Endometrium (tissue), 2 donors: ENCODE measurements at regions not wholly inside any gene's neighbourhood (a gene's known extent, or its start where the extent isn't known, plus 50 kb on each side); places are given as distances from the start of the nearest gene placed in this dataset.

Experiments used
- FAIRE-seq: peaks from 2 replicates; lab custom pipeline; 2012; peaks lifted over from hg19 to GRCh38; lab: Jason Lieb, UNC
- donor health status: control.
- donor health status: control.

DNA sequence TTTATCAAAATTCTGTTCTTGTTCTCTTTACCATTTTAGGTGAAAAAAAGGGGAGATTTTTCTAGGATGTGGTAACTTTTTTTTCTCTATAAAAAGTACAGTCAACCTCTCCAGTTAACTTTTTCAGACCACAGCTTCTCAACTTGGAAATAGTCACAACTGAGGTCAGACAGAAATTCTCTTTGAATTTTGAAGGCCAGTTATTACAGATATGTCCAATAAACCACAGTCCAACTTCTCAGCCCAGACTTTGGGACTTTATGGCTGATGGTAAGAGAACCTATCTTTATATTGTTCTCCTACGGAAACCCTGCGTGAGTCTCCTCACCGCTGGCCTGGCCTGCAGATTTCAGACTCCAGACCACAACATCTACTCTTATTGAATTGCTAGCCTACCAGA lies 176.7 kb downstream of the DACT1 start:
- FAIRE-seq = no peak

GRCh38 chr14:58815161-58815701 lies 177.5 kb downstream of the DACT1 start:
- FAIRE-seq = no peak

GRCh38 chr14:58815794-58816193 lies 178.0 kb downstream of the DACT1 start:
- FAIRE-seq = no peak

- no peak for FAIRE-seq
These were observed 178.8 kb downstream of the DACT1 start for GRCh38 chr14:58816416-58817115.

GRCh38 chr14:58817846-58818245 lies 180.1 kb downstream of the DACT1 start:
- FAIRE-seq = no peak

DNA sequence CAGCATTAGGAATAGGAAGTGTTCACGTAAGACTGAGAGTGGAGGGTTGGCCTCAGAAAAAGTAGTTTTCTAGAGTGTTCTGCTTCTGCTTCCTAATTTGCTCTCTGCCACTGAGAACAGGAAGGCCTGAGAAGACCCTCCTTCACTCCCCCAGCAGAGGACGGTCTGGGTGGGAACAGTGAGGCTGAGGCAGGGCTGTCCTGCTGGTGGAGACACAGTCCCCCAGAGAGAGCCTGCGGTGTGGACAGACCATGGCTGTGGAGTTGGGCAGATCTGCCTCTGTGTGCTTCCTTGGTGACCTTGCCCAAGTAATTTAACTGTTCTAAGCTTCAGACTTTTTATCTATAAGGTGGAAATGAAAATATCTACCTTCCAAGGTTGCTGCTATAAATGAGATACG lies 182.3 kb downstream of the DACT1 start:
- FAIRE-seq = no peak

DNA sequence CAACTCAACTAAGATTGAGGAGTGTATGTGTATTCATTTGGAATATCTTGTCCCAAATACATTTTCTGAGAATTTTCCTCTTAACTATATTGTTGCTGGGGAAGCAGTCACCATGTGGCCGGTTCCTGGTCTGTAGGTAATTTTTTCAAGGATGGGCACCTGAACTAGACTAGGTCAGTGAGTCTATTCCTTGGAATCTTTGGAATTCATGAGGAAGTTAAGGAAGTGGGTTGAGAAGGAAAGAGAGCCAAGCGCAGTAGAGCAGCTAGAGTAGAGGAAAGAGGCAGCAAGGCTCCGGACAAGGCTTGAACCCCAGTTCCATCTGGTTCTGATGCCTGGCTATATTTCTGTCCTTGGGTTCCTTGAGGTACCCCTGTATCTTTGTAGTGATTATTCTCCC lies 183.7 kb downstream of the DACT1 start:
- no peak for FAIRE-seq

DNA sequence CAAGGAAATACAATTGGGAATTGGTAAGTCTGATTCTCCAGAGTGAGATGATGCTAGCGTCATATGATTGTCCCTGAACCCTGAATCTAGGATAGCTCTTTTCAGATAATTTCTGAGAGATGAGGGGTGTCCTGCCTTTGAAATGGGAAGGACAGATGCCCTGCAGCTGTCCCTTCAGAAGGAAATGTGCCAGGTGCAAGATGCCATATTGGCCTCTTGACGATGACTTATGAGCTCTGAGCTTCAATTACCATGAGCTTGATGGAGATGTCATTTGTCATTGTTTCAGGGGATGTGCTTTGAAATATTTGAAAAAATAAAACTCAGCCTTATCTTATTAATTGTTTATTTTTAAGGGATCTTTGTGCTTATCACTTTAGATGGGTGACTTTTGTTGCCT lies 185.1 kb downstream of the DACT1 start:
- no peak for FAIRE-seq

DNA sequence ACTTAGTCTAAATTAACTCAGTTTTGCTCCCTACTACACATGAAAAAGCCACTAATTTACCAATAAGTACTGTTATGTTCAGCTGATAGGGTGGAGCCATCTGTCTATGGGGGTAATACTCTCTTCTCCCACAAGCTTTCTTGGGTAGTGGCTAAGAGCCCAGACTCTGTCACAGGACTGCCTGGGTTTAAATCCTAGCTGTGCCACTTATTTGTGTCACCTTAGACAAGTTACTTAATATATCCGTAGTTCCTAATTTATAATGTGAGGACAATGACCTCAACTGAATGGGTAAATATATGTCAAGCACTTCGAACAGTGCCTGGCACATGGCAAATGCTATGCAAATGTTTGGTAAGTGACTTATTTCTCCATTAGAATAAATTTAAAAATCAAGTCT lies 185.6 kb downstream of the DACT1 start:
- FAIRE-seq = no peak

DNA sequence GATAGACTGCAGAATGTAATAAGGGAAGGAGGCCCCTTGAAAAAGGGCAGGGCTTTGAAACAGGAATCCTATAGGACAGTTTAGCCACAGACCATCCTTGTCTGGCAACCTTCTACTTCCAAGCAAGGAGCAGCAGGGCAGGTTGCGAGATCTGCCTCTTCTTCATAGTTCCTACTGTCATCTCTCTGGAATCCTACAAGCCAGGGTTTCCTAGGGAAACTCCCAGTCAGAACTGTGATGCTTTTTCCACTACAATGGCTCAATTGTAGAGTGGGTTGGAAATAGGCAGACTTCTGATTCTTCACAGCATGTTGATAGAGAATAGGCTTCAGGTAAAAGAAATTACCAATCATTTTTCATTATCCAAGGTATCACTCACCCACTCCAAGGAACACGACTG lies 186.3 kb downstream of the DACT1 start:
- no peak for FAIRE-seq

GRCh38 chr14:58824796-58825195 lies 187.0 kb downstream of the DACT1 start:
- FAIRE-seq = no peak

DNA sequence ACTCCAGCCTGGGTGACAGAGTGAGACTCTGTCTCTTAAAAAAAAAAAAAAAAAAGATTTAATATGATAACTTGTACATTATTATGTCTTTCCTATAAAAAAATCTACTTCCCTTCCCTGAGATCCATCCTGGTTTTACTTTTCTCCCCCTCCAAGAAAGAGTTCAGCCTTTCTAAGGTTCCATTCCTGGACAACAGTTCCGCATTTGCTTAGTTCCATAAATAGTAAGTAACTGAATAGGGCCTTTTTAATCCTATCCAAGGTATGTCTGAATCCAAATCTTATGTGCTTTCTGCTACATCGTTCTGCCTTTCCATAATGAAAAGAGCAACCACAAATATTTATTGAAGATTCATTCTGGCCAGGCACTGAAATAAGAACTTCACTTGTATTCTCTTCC lies 187.8 kb downstream of the DACT1 start:
- no peak for FAIRE-seq

- no peak for FAIRE-seq
These were observed 189.3 kb downstream of the DACT1 start for GRCh38 chr14:58826845-58827686.

DNA sequence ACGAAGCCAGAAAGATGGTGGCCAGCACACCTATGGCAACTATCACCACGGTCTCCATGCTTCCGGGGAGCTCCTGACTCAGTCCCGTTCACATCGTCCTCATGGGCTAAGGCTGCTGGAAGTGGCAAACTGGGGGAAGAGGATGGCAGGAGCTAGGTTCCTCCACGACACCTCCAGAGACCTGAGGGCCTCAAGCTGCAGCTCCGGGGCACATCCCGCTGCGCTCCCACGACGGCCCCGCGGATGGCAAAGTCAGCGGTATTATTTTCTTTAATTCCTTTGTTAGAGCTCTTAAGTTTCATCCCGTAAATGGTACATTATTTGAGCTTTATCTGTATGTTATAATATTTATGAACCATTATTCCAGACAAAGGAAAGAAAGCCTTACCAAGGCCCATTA lies 190.5 kb downstream of the DACT1 start:
- FAIRE-seq = no peak

DNA sequence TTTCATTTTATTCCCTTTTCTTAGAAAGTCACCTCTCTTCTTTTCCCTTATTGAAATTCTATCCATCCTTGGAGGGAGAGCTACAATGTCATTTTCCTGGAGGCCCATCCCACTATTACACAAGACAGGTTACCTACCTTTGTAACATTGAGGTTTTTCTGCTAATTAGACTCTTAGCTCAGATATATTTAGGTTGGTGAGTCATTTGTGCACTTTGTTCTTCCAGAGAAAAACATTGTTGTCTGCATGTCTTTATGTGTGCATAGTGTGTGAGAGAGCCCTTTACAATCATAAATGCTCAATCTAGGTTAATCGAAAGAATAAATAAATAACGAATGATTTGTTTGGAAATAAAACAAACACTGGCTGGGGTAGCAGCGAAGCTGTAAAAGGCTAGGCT lies 191.8 kb downstream of the DACT1 start:
- FAIRE-seq = no peak

GRCh38 chr14:58830121-58830520 lies 192.4 kb downstream of the DACT1 start:
- FAIRE-seq = no peak

DNA sequence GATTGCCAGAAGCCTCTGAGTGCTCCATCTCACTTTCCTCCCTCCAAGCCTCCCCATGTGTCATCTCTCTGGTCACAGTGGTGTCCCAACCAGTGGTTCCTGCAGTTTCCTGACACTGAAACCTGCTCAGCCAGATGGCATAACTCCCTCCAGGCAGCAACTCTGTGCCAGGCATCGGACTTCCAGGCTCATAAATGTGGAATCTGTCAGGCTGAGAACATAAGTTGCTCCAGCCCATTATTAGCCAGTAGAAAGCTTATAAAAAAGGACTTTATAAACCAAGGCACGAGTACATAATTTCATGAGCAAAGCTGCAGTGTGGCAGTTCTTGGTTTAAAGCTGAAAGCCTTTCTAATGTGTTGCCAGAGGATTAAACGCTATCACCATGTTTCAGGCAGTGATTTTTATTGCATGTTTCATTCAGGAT lies 194.3 kb downstream of the DACT1 start:
- no peak for FAIRE-seq

DNA sequence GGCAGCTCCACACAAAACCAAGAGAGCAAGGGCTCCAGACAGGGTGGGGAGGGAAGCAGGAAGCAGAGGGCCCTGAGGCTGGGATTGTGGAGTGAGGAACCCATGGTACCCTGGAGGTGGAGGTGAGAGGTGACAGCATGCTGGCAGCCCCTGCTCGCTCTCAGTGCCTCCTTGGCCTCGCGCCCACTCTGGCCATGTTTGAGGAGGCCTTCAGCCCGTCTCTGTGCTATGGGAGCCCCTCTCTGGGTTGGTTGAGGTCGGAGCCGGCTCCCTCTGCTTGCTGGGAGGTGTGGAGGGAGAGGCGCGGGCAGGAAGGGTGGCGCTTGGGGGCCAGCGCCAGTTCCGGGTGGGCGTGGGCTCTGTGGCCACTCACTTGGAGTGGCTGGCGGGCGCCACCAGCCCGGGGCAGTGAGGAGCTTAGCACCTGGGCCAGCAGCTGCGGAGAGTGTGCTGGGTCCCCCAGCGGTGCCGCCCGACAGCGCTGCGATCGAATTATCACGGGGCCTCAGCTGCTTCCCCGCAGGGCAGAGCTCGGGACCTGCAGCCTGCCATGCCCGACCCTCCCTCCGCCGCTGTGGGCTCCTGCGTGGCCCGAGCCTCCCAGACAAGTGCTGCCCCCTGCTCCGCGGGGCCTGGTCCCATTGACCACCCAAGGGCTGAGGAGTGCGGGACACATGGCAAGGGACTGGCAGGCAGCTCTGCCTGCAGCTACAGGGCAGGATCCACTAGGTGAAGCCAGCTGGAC lies 196.0 kb downstream of the DACT1 start:
- FAIRE-seq = no peak

DNA sequence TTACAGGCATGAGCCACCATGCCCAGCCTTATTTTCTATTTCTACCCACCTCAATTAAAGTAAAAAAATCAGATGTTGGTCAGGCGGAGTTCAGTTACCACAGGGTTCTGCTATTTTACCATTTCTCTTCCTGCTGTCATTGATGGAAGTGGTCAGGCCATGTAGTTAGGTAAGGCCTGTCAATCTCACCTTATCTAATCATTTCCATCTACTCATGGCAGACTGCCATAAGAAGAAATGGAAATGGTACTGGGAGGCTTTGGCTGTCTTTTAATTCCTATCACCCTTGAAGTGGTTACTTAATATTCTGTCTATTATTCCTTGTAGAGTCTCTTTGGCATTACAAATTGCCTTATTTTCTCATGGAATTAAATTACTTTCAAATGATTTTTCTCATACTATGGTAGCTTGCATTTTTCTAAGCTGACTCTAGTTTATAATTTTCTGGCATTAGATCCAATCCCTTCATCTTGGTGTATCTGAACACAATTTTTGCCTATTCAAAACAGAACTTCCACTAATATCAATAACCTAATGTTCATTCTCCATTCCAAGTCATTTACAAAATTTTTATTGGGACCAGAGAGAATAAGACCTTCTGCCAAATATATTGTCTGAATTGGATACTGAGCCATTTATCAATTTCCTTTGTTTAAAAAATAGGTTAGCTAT lies 198.7 kb downstream of the DACT1 start:
- no peak for FAIRE-seq

DNA sequence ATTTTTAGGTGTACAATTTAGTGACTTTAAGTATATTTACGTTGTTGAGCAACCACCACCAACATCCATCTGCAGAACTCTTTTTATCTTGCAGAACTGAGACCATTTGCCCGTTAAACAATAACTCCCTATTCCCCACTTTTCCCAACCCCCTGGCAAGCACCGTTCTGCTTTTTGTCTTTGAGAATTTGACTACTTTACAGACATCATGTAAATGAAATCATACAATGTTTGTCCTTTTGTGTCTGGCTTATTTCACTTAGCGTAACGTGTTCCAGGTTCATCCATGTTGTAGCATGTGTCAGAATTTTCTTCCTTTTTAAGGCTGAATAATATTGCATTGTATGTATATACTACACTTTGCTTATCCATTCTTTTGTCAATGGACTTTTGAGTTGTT lies 201.5 kb downstream of the DACT1 start:
- FAIRE-seq = peak; percentile 48

DNA sequence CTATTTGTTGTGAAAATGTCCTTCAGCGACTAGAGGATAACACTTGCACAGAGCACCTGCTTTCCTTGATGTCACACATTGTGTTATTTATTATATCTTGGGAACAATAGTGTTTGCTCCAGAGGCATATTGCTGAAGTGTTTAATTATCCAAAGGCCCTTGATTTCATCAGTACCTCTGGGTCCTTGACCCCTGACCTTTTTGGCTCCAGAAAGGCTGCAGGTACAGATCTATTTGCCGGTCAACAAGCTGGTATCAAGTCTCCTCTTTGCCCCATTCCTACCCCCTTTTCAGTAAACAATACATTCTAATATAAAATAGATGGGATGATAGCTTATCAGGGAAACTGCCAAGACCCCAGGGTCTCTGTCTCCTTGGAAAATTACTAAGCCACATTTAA lies 206.8 kb downstream of the DACT1 start:
- FAIRE-seq = no peak
